ENCODE measurements at regions not wholly inside any gene's neighbourhood (a gene's known extent, or its start where the extent isn't known, plus 50 kb on each side); places are given as distances from the start of the nearest gene placed in this dataset.

DNA sequence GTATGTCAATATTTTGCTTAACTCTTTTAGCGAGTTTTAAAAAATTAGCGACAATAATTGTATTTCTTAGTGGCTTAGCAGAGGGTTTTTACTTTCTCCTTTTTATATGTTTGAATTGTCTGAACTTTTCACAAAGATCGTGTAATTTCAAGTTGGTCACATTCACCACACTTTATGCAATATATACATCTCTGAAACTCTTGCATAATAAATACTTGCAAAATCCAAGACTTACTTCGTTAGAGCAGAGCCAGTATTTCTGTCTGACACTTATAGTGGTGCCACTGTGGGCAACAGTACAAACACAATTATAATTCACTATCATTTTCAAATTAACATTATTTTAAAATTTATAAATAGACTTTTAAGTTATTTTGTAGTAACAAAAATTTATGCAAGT, 62.0 kb downstream of the SUCNR1 start:
- WGBS (ENCODE audit: insufficient coverage), result 60% methylated on average over 1 of the region's 4 CpGs
- H2AFZ ChIP-seq (ENCODE audit: insufficient read depth, low read depth, low read length, poor library complexity, severe bottlenecking), result no peak overlapping the region
- CTCF ChIA-PET, result no interaction called here
- intact Hi-C loops (cut with micrococcal nuclease), result no loop called here
- H3K9me3 Mint-ChIP-seq (ENCODE audit: insufficient read depth), result no peaks in the 10 kb centered on the region
- H3K27ac ChIP-seq (ENCODE audit: low read length in 2 of 2), result no peak overlapping the region
- TF ChIP-seq, protein P1, sequence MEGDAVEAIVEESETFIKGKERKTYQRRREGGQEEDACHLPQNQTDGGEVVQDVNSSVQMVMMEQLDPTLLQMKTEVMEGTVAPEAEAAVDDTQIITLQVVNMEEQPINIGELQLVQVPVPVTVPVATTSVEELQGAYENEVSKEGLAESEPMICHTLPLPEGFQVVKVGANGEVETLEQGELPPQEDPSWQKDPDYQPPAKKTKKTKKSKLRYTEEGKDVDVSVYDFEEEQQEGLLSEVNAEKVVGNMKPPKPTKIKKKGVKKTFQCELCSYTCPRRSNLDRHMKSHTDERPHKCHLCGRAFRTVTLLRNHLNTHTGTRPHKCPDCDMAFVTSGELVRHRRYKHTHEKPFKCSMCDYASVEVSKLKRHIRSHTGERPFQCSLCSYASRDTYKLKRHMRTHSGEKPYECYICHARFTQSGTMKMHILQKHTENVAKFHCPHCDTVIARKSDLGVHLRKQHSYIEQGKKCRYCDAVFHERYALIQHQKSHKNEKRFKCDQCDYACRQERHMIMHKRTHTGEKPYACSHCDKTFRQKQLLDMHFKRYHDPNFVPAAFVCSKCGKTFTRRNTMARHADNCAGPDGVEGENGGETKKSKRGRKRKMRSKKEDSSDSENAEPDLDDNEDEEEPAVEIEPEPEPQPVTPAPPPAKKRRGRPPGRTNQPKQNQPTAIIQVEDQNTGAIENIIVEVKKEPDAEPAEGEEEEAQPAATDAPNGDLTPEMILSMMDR (IDR thresholded peaks at IDR 0.05), result no peak
- TF ChIP-seq EZH2 (IDR thresholded peaks at IDR 0.05; ENCODE audit: borderline replicate concordance, insufficient read depth, low read depth, low read length, poor library complexity, severe bottlenecking), result no peak
- H3K79me2 ChIP-seq (ENCODE audit: control insufficient read depth, insufficient read depth, low read length), result no peaks in the 10 kb centered on the region
- no peaks in the 10 kb centered on the region for H3K9me3 ChIP-seq (ENCODE audit: control extremely low read depth in 1 of 3, control insufficient read depth in 2 of 3, insufficient read depth in 1 of 3, low read length in 2 of 3)
- no peak overlapping the region for H3K4me3 ChIP-seq (ENCODE audit: control extremely low read depth in 1 of 5, extremely low read depth in 1 of 5, insufficient read depth in 1 of 5, low read depth in 2 of 5, low read length in 4 of 5)
- no peaks in the 10 kb centered on the region for H3K4me1 ChIP-seq (ENCODE audit: control insufficient read depth in 2 of 2, insufficient read depth in 2 of 2, low read length in 2 of 2)
- peaks cover 2% of the 10 kb centered on the region for H3K27me3 Mint-ChIP-seq
- no peaks in the 10 kb centered on the region for H3K27me3 ChIP-seq (replicated peaks in 1 of 4; ENCODE audit: control extremely low read depth in 1 of 4, control insufficient read depth in 3 of 4, insufficient read depth in 4 of 4, low read length in 3 of 4)
- no peak overlapping the region for H3K4me3 Mint-ChIP-seq
- no peak overlapping the region for H3K27ac Mint-ChIP-seq
- H3K4me1 Mint-ChIP-seq, result no peaks in the 10 kb centered on the region
- ATAC-seq (ENCODE audit: low read depth), result no peak
- no peaks in the 10 kb centered on the region for H3K36me3 ChIP-seq (replicated peaks in 1 of 2; ENCODE audit: control extremely low read depth in 1 of 2, control insufficient read depth in 1 of 2, extremely low read depth in 1 of 2, insufficient read depth in 2 of 2, low read length in 1 of 2)
- H3K9ac ChIP-seq (ENCODE audit: low read length), result no peak overlapping the region
- no peak overlapping the region for H3K4me2 ChIP-seq (replicated peaks; ENCODE audit: low read depth, low read length, poor library complexity, severe bottlenecking)
- no peak for DNase-seq
- POLR2A ChIA-PET, result no interaction called here
- no peaks in the 10 kb centered on the region for H4K20me1 ChIP-seq (ENCODE audit: control insufficient read depth, insufficient read depth, low read length, poor library complexity, severe bottlenecking)

DNA sequence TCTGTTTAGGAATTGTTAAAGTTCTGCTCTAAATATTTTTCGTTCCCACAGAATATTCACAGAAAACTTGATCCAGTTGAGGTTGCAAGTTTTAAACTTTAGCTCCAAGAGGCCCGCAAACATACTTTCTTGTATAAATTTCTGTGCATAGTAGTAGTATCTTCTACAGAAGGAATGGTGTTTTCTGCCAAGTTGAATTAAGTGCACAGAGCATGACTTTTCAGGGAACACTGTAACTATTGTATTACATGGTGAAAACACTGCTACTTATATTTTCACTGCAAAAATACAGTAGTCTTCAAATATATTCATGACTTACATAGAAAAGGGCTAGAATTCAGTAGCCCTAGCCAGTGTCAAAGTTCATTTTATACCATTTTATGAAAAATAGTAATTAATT, 67.0 kb downstream of the SUCNR1 start:
- Mint-ChIP-seq H3K4me1 (no peaks in the 10 kb centered on the region), H3K9me3 (ENCODE audit: insufficient read depth) (no peaks in the 10 kb centered on the region), H3K27me3 (no peaks in the 10 kb centered on the region), H3K4me3 (no peak overlapping the region), H3K27ac (no peak overlapping the region)
- Histone ChIP-seq H4K20me1 (ENCODE audit: control insufficient read depth, insufficient read depth, low read length, poor library complexity, severe bottlenecking) (no peaks in the 10 kb centered on the region), H3K27ac (ENCODE audit: low read length in 2 of 2) (no peak overlapping the region), H3K4me2 (replicated peaks; ENCODE audit: low read depth, low read length, poor library complexity, severe bottlenecking) (no peak overlapping the region), H3K9me3 (ENCODE audit: control extremely low read depth in 1 of 3, control insufficient read depth in 2 of 3, insufficient read depth in 1 of 3, low read length in 2 of 3) (no peaks in the 10 kb centered on the region), H3K79me2 (ENCODE audit: control insufficient read depth, insufficient read depth, low read length) (no peaks in the 10 kb centered on the region), H3K27me3 (replicated peaks in 1 of 4; ENCODE audit: control extremely low read depth in 1 of 4, control insufficient read depth in 3 of 4, insufficient read depth in 4 of 4, low read length in 3 of 4) (no peaks in the 10 kb centered on the region), H2AFZ (ENCODE audit: insufficient read depth, low read depth, low read length, poor library complexity, severe bottlenecking) (no peak overlapping the region), H3K4me1 (ENCODE audit: control insufficient read depth in 2 of 2, insufficient read depth in 2 of 2, low read length in 2 of 2) (no peaks in the 10 kb centered on the region), H3K36me3 (replicated peaks in 1 of 2; ENCODE audit: control extremely low read depth in 1 of 2, control insufficient read depth in 1 of 2, extremely low read depth in 1 of 2, insufficient read depth in 2 of 2, low read length in 1 of 2) (no peaks in the 10 kb centered on the region), H3K4me3 (ENCODE audit: control extremely low read depth in 1 of 5, extremely low read depth in 1 of 5, insufficient read depth in 1 of 5, low read depth in 2 of 5, low read length in 4 of 5) (no peak overlapping the region), H3K9ac (ENCODE audit: low read length) (no peak overlapping the region)
- no peak for TF ChIP-seq EZH2 (IDR thresholded peaks at IDR 0.05; ENCODE audit: borderline replicate concordance, insufficient read depth, low read depth, low read length, poor library complexity, severe bottlenecking)
- TF ChIP-seq, protein P1 (IDR thresholded peaks at IDR 0.05), result no peak
- POLR2A ChIA-PET, result no interaction called here
- ATAC-seq (ENCODE audit: low read depth) (no peak), DNase-seq (no peak)
- WGBS (ENCODE audit: insufficient coverage), result no CpG with 5 or more reads among the region's 2 CpGs
- CTCF ChIA-PET, result no interaction called here
- intact Hi-C loops (cut with micrococcal nuclease), result no loop called here

All from B cell (primary cell).